ENCODE measurements at regions not wholly inside any gene's neighbourhood (a gene's known extent, or its start where the extent isn't known, plus 50 kb on each side); places are given as distances from the start of the nearest gene placed in this dataset.

- intact Hi-C loops (cut with DNase I): no loop called here
- no peak for DNase-seq (ENCODE audit: low spot score)
These were observed 421.1 kb downstream of the FIGN start for GRCh38 chr2:163314712-163315111.

GRCh38 chr2:163312713-163313112 lies 423.1 kb downstream of the FIGN start:
- DNase-seq (ENCODE audit: low spot score): no peak
- intact Hi-C loops (cut with DNase I): no loop called here

- DNase-seq (ENCODE audit: low spot score): no peak
- intact Hi-C loops (cut with DNase I): no loop called here
These were observed 429.2 kb downstream of the FIGN start for GRCh38 chr2:163306647-163307046.

- DNase-seq (ENCODE audit: low spot score): no peak
- intact Hi-C loops (cut with DNase I): no loop called here
These were observed 433.7 kb downstream of the FIGN start for GRCh38 chr2:163302141-163302540.

- intact Hi-C loops (cut with DNase I): no loop called here
- no peak for DNase-seq (ENCODE audit: low spot score)
These were observed 444.0 kb downstream of the FIGN start for GRCh38 chr2:163291790-163292189.

GRCh38 chr2:163281717-163282116 lies 443.1 kb upstream of the KCNH7 start:
- no peak for DNase-seq (ENCODE audit: low spot score)
- intact Hi-C loops (cut with DNase I): no loop called here

GRCh38 chr2:163269374-163270021 lies 430.9 kb upstream of the KCNH7 start:
- intact Hi-C loops (cut with DNase I): no loop called here
- DNase-seq (ENCODE audit: low spot score): no peak

- no peak for DNase-seq (ENCODE audit: low spot score)
- intact Hi-C loops (cut with DNase I): no loop called here
These were observed 428.2 kb upstream of the KCNH7 start for GRCh38 chr2:163266772-163267171.

GRCh38 chr2:163265562-163265961 lies 427.0 kb upstream of the KCNH7 start:
- no peak for DNase-seq (ENCODE audit: low spot score)
- intact Hi-C loops (cut with DNase I): no loop called here

- intact Hi-C loops (cut with DNase I): no loop called here
- DNase-seq (ENCODE audit: low spot score): no peak
These were observed 425.8 kb upstream of the KCNH7 start for GRCh38 chr2:163264341-163264740.

GRCh38 chr2:163259489-163259888 lies 420.9 kb upstream of the KCNH7 start:
- intact Hi-C loops (cut with DNase I): no loop called here
- no peak for DNase-seq (ENCODE audit: low spot score)

- no peak for DNase-seq (ENCODE audit: low spot score)
- intact Hi-C loops (cut with DNase I): no loop called here
These were observed 416.5 kb upstream of the KCNH7 start for GRCh38 chr2:163255086-163255485.

GRCh38 chr2:163253621-163254285 lies 415.2 kb upstream of the KCNH7 start:
- DNase-seq (ENCODE audit: low spot score): no peak
- intact Hi-C loops (cut with DNase I): no loop called here

GRCh38 chr2:163252199-163252598 lies 413.6 kb upstream of the KCNH7 start:
- intact Hi-C loops (cut with DNase I): no loop called here
- no peak for DNase-seq (ENCODE audit: low spot score)

- intact Hi-C loops (cut with DNase I): no loop called here
- no peak for DNase-seq (ENCODE audit: low spot score)
These were observed 410.0 kb upstream of the KCNH7 start for GRCh38 chr2:163248376-163249253.

- DNase-seq (ENCODE audit: low spot score): no peak
- intact Hi-C loops (cut with DNase I): no loop called here
These were observed 409.3 kb upstream of the KCNH7 start for GRCh38 chr2:163247847-163248220.

- DNase-seq (ENCODE audit: low spot score): no peak
- intact Hi-C loops (cut with DNase I): no loop called here
These were observed 408.7 kb upstream of the KCNH7 start for GRCh38 chr2:163247156-163247846.

GRCh38 chr2:163246135-163246534 lies 407.6 kb upstream of the KCNH7 start:
- no peak for DNase-seq (ENCODE audit: low spot score)
- intact Hi-C loops (cut with DNase I): no loop called here

GRCh38 chr2:163236553-163236952 lies 398.0 kb upstream of the KCNH7 start:
- no peak for DNase-seq (ENCODE audit: low spot score)
- intact Hi-C loops (cut with DNase I): no loop called here

GRCh38 chr2:163231666-163232065 lies 393.1 kb upstream of the KCNH7 start:
- DNase-seq (ENCODE audit: low spot score): no peak
- intact Hi-C loops (cut with DNase I): no loop called here

All from posterior vena cava (tissue), 2 donors.